HG03457 (cell line): ENCODE measurements at regions not wholly inside any gene's neighbourhood (a gene's known extent, or its start where the extent isn't known, plus 50 kb on each side); places are given as distances from the start of the nearest gene placed in this dataset.
"Not testable (repeated sequence)": the region's sequence is repeated elsewhere in the genome, so short reads cannot be mapped to it uniquely, and the experiment has no call there.

ENCODE experiments used
- ATAC-seq: cut with Tn5 transposase; IDR thresholded peaks from one replicate; pipeline ENCODE4 v1.9.1; 2021; ENCODE audit warnings: moderate number of reproducible peaks; ENCODE audit not compliant: unreplicated experiment

DNA sequence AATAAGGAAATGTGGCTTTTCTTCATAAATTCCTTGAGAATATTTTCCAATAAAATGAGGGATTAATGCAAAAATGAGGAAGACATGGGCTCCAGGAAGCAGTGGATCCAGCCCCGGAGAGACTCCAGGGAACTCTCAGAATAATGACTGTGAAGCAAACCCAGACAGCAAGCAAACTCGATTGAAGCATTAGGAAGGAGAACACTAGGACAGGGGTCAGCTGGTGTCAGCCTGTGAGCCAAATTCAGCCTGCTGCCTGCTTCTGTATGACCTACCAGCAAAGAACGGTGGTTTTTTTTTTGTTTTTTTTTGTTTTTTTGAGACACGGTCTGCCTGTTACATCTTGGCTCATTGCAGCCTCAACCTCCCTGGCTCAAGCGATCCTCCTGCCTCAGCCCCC is 133.9 kb upstream of the FOXN2 start:
- ATAC-seq: no peak

GRCh38 chr2:48183276-48183675 is 131.2 kb upstream of the FOXN2 start:
- no peak for ATAC-seq

GRCh38 chr2:48183991-48184390 is 130.5 kb upstream of the FOXN2 start:
- ATAC-seq: no peak

DNA sequence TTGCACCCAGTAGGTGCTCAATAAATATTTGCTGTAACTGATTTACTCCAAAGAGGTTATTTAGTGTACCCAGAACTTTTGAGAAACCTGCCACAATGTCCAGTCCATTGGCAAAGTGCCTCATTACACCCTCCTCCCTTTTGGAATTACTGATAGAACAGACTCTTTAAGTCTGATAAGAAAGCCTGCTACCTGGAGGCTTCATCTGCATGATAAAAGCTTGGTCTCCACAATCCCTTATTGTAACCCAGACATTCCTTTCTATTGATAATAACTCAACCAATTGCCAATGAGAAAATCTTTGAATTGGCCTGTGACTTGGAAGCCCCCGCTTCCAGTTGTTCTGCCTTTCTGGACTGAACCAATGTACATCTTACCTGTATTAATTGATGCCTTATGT is 127.0 kb upstream of the FOXN2 start:
- no peak for ATAC-seq

DNA sequence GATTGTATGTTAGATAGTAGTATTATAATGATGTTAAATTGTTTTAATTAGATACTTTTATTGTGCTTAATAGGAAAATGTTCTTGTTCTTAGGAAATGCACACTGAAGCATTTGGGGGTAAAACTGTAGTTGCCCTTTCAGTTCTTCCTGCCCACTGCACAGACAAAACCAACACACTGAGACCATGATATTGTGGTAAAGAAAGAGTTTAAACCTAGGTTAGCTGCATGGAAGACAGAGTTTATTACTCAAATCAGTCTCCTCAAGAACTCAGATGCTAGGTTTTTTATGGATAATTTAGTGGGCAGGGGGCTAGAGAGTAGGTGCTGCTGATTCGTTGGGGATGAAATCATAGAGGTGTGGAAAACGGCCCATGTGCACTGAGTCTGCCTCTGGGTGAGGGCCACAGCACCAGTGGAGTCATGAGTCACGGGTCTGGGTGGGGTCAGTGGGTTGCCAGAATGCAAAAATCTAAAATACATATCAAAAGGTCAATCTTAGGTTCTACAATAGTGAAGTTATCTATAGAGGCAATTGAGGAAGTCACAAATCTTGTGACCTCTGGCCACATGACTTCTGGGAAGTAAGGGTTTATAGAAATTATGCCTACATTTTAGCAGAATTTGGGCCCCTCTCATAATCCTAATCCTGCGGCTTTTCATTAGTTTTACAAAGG is 124.8 kb upstream of the FOXN2 start:
- no peak for ATAC-seq

DNA sequence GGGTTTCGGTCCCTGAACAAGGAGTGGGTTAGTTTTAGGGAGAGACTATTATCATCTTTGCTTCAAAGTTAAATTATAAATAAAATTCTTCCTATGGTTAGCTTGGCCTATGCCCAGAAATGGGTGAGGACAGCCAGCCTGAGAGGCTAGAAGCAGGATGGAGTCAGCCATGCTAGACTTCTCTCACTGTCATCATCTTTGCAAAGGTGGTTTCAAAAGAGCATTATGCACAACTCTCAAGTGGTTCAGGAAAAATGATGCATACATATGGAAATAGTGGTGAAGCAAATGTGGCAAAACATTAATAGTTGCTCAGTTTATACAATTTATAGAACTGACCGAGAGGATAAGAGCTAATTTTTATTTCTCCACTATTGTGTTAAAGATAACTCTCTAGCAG is 124.3 kb upstream of the FOXN2 start:
- no peak for ATAC-seq

- ATAC-seq: no peak
Measured at GRCh38 chr2:48194641-48195040, 119.8 kb upstream of the FOXN2 start.

DNA sequence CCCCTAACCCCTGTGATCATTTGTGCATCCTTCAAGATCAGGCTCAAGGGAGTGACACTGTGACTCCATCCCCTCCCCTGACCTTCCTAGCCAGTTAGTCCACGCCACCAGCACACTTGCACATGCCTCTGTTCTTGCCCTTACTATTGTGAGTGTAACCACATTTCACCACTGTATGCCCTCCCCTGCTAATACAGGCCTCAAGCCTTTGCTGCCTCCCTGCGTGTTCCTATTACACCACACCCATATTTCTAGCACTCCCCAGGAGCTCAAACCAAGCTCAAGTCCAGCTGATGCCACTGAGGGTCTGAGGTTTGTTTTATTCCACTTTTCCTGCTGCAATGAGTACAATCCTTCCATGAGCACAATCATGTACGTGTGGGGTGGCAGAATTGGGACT is 119.3 kb upstream of the FOXN2 start:
- no peak for ATAC-seq

- ATAC-seq: no peak
Measured at GRCh38 chr2:48197618-48198017, 116.9 kb upstream of the FOXN2 start.

GRCh38 chr2:48198371-48198770 is 116.1 kb upstream of the FOXN2 start:
- no peak for ATAC-seq

DNA sequence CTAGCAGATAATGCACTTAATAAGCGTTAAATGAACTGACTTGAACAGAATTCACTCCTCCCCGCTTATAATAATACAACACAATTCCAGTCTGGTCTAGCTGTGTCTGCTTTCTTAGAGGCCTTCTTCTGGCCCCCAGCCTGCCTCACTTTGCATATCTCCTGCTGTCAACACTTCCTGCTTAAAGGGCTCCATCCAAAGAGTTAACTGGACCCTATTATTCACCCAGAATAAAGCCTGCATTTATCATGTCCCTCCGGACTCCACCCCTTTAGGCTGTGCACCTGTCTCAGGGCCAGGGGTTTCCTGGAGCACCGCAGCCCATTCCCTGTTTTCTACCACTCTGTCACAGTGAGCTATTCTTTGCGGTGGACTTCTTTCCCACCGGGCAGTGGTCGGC is 115.4 kb upstream of the FOXN2 start:
- no peak for ATAC-seq

- no peak for ATAC-seq
Measured at GRCh38 chr2:48200620-48201293, 113.7 kb upstream of the FOXN2 start.

GRCh38 chr2:48201435-48201834 is 113.0 kb upstream of the FOXN2 start:
- ATAC-seq: not testable (repeated sequence)

DNA sequence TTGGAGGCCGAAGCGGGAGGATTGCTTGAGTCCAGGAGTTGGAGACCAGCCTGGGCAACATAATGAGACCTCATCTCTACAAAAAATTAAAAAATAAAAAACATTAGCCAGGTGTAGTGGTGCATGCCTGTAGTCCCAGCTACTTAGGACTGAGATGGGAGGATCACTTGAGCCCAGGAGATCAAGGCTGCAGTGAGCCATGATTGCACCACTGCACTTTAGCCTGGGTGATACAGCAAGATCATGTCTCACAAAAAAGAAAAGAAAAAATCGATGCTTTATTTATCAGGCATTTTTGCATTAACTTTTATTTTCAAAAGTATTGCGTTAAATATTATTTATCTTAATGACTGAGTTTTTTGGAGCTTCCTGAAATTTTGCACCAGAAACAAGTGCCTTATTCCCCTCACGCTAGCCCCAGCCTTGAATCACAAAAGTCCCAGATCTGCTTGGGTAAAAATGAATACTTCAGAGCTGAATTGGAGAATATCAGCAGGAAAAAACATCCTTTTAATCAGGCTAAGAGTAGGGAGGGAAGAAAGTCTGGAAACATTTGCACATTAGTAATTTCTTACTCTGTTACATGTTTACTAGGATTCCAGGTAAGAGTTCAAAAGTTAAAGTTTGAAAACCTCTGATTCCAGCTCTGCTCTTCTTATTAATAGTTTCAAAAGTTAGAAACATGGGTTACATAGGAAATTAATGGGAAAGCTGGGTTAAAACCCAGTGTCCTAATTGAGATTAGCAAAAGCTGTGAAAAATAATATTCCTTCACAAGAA is 111.4 kb upstream of the FOXN2 start:
- no peak for ATAC-seq

- ATAC-seq: no peak
Measured at GRCh38 chr2:48203668-48204067, 110.8 kb upstream of the FOXN2 start.

DNA sequence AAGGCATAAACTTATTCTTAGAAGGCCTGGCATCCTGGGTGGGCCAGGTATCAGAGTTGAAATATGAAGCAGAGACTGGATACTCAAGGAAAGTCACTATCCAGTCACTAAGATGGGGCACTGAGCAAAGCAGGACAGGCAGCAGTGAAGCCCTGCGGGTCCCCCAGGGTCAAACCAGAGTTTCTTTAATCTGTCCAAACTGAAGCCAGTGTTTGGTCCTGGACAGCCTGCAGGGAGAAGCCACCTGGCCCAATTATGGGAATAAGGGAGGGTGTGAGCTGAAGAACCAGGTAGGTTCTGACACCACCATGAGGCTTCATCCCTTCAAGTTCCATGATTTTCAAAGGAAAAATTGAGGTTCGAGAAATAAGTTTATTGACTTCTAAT is 109.7 kb upstream of the FOXN2 start:
- no peak for ATAC-seq

DNA sequence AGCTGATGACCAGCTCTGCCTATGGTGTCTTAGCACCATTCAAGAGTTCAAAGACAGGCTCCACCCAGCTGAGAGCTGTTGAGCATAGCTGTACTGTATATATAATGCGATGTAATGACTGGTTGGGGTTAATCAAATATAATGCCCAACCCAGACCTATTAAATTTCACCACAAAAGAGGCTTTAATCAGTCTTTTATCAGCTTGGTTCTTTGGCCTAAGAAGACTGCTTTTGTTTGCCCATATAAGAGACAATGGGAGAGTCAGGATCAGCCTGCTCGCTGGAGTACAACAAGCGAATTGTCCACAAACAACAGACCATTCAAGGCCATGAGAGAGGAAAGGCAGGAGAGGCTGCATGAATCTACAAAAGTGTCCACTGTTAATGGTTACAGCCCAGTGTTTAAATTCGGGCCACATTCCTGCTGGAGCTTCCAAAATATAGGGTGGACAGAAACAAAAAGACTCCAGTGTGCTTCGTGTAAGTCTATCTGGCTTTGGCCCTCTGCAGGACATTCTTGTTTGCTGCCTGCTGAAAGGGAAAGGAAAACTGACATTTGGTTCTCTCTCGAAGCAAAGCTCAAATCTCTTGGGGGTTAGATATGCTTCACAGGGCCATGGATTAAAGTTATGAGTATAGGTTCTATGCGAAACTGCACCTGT is 109.2 kb upstream of the FOXN2 start:
- ATAC-seq: no peak

DNA sequence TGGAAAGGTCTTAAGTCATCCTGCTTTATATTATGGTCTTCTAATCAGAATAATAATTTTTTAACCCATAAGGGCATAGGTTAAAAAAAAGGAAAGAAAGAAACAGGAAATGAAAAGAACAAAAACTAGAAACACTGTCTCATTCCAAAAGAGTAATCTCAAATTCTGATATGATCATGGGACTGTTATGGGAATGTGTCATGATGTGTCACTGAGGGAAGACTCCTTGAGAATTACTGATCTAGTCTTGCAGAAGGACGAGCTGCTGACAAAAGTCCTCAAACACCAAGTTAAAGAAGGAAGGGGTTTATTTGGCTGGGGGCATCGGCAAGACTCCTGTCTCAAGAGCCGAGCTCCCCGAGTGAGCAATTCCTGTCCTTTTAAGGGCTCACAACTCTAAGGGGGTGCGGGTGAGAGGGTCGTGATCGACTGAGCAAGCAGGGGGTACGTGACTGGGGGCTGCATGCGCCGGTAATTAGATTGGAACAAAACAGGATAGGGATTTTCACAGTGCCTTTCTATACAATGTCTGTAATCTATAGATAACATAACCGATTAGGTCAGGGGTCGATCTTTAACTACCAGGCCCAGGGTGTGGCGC is 108.3 kb upstream of the FOXN2 start:
- not testable (repeated sequence) for ATAC-seq

DNA sequence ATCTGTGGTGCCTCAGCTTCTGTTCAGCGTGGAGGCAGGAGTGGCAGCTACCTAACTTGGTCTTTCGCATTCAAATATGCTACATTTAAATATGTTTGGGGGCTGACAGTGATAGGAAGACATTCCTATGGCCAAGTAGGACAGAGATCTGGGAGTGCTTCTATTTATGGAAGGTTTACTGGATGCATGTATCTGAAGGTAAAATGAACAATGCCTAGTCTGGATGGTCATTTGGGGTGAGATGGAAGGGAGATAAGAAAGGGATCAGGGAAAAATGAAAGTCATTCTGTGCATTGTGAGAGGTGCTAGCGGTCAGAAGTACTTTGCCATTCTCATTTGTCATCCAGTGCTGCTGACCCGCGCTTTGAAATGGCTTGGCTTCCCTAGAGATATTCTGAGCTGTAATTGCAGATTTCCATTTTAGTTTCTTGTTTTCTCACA is 107.3 kb upstream of the FOXN2 start:
- no peak for ATAC-seq

DNA sequence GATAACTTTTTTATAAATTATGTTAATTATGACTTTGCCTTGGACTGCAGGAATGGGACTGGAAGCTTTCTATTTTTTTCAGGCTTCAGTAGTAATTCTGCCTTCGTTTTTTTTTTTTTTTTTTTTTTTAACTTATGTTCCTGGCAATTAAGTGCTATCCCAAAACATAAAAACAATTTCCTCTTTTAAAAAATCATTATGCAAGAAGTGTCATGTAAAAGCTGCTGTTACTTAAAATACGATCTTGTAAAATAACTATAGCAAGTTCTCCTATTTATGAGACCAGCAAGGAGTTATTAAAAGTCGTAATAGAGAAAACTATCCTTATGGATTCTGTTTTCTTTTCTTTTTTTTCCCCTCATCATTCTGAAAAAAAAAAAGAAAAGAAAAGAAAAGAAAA is 106.6 kb upstream of the FOXN2 start:
- ATAC-seq: no peak

GRCh38 chr2:48209214-48209885 is 105.1 kb upstream of the FOXN2 start:
- ATAC-seq: no peak
